NCI-H2029 treated with DMSO at 0.1 percent for 48 hours (cell line): ENCODE measurements at regions not wholly inside any gene's neighbourhood (a gene's known extent, or its start where the extent isn't known, plus 50 kb on each side); places are given as distances from the start of the nearest gene placed in this dataset.
A peak's percentile ranks its signal among the peaks of the same experiment; 100 is the strongest.

Experiments
- DNase-seq: peaks from one replicate; lab custom pipeline; 2025; lab: John Stamatoyannopoulos, UW

GRCh38 chr5:125286271-125286670 is 539.8 kb upstream of the ZNF608 start:
- peak; percentile 7 for DNase-seq

- DNase-seq, result no peak
These were observed 543.2 kb upstream of the ZNF608 start for GRCh38 chr5:125289606-125290005.

DNA sequence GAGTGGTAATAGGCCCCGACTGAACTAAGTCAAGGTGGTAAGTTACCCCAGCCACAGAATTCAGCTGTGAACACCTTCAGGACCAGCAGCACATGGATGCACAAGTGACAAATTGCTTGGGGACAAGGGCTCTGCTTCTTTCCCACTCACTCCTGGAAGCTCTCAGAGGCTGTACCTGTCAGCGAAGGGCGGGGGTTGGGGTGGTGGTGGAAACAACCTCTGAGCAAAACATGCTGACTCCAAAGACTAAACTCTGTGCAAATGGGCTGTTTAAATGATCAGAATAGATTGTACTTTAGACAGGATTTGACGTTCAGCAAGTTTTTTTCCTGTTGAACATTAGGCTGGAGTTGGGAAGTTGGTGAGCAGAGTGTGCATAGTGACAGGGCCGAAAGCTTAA is 544.5 kb upstream of the ZNF608 start:
- DNase-seq, result no peak

DNA sequence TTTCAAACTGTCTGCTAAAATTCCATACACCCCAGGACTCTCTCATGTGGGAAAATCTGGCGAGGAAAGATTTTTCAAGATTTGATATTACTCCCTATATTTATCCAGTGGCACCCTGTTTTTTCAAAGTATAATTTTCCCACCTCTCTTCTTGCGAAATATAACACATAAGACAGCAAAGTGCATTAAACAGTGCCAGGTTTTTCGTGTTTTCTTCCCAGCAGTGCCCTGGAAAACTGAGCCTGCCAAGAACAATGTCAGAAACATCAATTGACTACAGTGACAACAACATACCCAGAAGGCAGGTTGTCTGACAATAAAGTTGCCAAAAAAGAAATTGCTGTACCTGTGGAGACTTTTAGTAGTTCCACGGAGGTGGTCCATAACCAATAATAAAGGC is 545.0 kb upstream of the ZNF608 start:
- DNase-seq, result no peak

GRCh38 chr5:125293223-125293622 is 546.8 kb upstream of the ZNF608 start:
- DNase-seq, result no peak

DNA sequence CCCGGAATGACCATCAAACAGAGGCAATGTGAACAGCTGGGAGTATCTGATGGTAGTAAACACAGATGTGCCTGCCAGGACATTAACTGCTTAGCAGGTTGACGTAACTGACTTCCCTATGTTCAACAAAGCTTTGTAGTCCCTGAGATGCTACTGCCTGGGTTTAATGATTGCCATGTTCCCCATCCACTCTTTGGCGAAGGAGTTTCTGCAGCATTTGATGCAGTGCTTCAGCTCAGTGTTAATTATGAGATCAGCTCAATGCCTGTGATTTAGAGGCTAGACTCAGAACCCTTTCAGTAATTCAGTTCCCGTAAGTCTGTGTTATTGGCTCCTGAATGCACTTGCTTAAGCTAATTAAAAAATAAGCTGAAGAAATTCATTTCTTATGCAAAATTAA is 547.3 kb upstream of the ZNF608 start:
- DNase-seq, result no peak

- no peak for DNase-seq
These were observed 548.4 kb upstream of the ZNF608 start for GRCh38 chr5:125294844-125295243.

DNA sequence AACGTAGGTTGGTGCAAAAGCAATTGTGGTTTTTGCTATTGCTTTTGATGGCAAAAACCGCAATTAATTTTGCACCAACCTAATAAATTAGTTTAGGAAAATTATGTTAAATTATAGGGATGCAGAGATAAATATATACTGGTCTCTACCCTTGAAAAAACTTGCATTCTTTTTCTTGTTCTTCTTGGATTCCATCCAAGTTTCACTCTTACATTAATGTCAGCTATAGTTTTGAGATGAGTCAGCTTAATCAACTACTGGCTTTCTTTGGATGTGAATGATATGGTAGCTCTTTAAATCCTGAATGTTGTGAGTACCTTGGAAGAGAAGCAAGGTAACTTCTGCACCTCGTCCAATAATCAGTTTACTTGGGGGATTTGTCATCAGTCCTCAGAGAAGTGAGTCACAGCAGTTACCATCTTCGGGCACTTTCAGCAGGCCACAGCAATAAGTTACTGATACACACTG is 549.0 kb upstream of the ZNF608 start:
- no peak for DNase-seq

- no peak for DNase-seq
These were observed 551.8 kb upstream of the ZNF608 start for GRCh38 chr5:125298258-125298657.

DNA sequence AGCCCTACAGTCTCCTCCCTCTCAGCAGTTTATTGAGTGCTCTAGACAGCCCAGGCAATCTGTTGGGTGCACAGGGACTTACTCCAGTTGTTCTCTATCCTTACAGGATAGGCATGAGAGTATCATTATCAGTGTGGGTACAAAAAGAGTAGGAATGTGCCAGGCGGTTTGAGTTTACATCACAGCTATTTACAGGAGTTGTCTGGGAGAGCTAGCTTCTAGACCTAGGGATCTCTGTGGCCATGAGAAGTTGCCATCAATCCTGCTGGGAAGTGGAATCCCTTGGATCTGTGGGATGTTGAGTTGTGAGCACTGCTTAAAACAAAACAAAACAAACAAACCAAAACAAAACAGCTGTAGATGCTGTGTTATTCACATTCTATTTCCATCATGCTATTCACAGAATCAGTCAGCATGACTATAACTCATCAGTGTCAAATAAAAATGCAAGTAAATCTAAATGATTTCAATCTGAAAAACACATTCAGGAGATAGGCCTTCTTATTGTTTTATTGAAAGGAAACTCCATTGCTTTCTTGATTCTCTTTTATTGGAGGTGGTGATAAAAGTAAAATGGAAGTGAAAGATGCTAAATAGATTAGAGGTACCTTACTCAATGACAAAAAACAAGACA is 552.4 kb upstream of the ZNF608 start:
- DNase-seq, result no peak

GRCh38 chr5:125301711-125302110 is 555.3 kb upstream of the ZNF608 start:
- DNase-seq, result no peak

GRCh38 chr5:125302577-125302976 is 556.1 kb upstream of the ZNF608 start:
- no peak for DNase-seq

GRCh38 chr5:125306741-125307140 is 560.3 kb upstream of the ZNF608 start:
- DNase-seq, result no peak

GRCh38 chr5:125310749-125311148 is 564.3 kb upstream of the ZNF608 start:
- no peak for DNase-seq

GRCh38 chr5:125311743-125312142 is 565.3 kb upstream of the ZNF608 start:
- DNase-seq, result no peak

DNA sequence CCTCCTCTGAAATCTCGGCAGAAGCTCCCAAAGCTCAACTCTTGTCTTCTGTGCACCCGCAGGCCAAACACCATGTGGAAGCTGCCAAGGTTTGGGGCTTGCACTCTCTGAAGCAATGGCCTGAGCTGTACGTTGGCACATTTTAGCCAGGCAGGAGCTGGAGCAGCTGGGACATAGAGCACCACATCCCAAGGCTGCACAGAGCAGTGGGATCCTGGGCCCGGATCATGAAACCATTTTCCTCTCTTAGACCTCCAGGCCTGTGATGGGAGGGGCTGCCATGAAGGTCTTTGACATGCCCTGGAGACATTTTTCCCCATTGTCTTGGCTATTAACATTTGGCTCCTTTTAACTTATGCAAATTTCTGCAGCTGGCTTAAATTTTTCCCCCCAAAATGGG is 567.1 kb upstream of the ZNF608 start:
- no peak for DNase-seq

- no peak for DNase-seq
These were observed 568.9 kb upstream of the ZNF608 start for GRCh38 chr5:125315306-125315705.

- DNase-seq, result no peak
These were observed 570.0 kb upstream of the ZNF608 start for GRCh38 chr5:125316391-125316790.

GRCh38 chr5:125316915-125317535 is 570.6 kb upstream of the ZNF608 start:
- no peak for DNase-seq

DNA sequence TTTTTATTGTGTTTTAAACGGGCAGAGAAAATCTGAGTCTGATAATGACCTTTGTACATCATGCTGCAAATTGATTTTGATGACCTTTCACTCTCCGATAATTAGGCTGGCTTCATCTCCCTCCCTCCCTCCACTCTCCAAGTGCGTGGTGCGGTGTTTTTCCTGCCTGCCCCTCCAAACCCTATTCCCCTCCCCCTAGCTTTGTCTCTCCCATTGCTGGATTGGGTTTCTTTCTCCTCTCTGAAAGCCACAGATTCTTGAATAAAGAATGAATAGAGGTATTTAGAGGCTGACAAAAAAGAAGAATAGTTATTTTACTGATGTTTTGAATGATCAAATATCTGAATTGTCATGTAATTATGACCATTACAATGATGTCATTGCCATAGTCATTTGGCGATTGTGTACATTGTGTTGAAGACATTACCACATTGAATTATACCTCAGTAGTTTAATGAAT is 571.1 kb upstream of the ZNF608 start:
- DNase-seq, result no peak

- DNase-seq, result no peak
These were observed 575.2 kb upstream of the ZNF608 start for GRCh38 chr5:125321654-125322053.

GRCh38 chr5:125323613-125324012 is 577.2 kb upstream of the ZNF608 start:
- no peak for DNase-seq

DNA sequence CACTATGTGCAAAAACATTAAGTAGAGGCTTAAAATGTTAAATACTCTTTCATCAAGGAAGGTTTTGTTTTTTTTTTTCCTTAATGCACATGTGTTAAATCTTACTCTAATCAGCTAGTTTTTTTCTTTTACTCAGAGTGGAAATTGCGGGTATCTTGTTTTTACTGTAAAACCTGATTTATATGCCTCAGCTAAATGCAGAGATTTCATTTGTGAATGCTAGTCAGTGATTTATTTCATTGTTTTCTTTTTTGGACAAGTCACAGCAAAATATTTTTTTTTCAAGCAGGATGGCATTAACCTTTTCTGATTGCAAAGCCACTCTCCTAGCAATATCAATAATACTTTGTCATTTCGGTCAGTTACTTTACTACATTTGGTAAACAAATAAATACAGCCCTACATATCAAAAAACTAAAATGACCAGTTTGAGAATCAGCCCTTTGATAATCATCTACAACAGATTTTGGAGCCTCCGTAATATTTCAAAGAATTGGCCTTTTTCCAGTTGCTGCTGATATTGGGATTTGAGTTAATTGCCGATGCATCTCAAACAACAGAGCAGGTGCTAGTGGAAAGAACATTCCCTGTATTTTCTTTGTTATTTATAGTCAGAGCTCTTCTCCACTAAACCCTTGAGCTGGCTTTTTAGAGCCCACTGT is 579.2 kb upstream of the ZNF608 start:
- no peak for DNase-seq
